ENCODE measurements at regions not wholly inside any gene's neighbourhood (a gene's known extent, or its start where the extent isn't known, plus 50 kb on each side); places are given as distances from the start of the nearest gene placed in this dataset.

DNA sequence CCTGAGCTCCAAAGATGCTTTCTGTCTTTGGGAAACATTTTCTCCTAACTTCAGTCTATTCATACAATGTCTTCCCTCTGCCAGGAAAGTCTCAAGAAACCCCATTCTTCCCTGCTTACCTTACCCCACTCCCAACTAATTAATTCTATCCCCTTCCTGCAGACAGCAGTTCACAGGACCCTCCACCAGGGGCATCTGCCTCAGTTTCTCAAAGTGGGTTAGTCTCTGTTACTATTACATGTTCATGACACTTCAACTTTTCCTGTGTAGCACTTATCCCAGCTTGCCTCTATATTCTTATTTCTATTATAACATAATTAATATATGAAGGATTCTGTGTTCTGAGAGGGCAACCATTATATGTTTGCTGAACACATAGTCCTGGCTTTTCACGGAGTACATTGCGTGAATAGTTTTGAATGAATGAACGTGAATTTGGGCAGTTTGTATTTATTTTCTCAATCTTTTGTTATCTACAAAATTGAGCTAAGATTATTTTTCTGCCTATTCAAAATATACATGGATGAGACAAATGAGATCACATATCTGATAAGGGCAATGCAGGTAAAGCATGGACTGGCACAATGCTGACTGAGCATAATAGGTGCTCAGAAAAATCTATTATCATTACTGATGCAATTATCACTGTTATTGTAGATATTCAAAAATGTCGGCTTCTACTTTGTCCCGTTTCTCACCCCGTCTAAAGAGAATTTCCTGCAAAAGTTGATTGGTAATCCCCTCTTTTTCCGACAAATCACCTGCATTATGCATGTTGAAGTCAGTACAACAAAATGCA is 341.1 kb downstream of the BRINP1 start:
- TF ChIP-seq, protein P1, sequence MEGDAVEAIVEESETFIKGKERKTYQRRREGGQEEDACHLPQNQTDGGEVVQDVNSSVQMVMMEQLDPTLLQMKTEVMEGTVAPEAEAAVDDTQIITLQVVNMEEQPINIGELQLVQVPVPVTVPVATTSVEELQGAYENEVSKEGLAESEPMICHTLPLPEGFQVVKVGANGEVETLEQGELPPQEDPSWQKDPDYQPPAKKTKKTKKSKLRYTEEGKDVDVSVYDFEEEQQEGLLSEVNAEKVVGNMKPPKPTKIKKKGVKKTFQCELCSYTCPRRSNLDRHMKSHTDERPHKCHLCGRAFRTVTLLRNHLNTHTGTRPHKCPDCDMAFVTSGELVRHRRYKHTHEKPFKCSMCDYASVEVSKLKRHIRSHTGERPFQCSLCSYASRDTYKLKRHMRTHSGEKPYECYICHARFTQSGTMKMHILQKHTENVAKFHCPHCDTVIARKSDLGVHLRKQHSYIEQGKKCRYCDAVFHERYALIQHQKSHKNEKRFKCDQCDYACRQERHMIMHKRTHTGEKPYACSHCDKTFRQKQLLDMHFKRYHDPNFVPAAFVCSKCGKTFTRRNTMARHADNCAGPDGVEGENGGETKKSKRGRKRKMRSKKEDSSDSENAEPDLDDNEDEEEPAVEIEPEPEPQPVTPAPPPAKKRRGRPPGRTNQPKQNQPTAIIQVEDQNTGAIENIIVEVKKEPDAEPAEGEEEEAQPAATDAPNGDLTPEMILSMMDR (IDR thresholded peaks at IDR 0.05) = peak in 1 of 3 experiments; percentile 9
- TF ChIP-seq POLR2A (IDR thresholded peaks at IDR 0.05; ENCODE audit: low read depth) (no peak), POLR2AphosphoS5 (IDR thresholded peaks at IDR 0.05) (no peak), EP300 (IDR thresholded peaks at IDR 0.05) (no peak)

All from esophagus muscularis mucosa (tissue), 4 donors.